Brain microvascular endothelial cell (primary cell): ENCODE measurements at regions not wholly inside any gene's neighbourhood (a gene's known extent, or its start where the extent isn't known, plus 50 kb on each side); places are given as distances from the start of the nearest gene placed in this dataset.
A peak's percentile ranks its signal among the peaks of the same experiment; 100 is the strongest.

Source experiments
- DNase-seq: peaks from one replicate; pipeline ENCODE4 v3.0.0-alpha.2; 2020
- H3K27ac ChIP-seq: fragments of 250-450 bp; sonication (Bioruptor Pico); 2 replicates; pipeline ENCODE4 v1.5.1; 2020; ENCODE audit warnings: mild to moderate bottlenecking, moderate library complexity
- H3K27me3 ChIP-seq: fragments of 250-450 bp; sonication (Bioruptor Pico); replicated peaks from 2 replicates; pipeline ENCODE4 v1.5.1; 2020; ENCODE audit warnings: mild to moderate bottlenecking
- H3K36me3 ChIP-seq: fragments of 250-450 bp; sonication (Bioruptor Pico); replicated peaks from 2 replicates; pipeline ENCODE4 v1.5.1; 2020; ENCODE audit warnings: mild to moderate bottlenecking
- H3K4me3 ChIP-seq: 2 replicates; pipeline ENCODE4 v1.5.1; 2011; ENCODE audit warnings: low read depth, mild to moderate bottlenecking, control low read depth, low read length, moderate library complexity
- CTCF ChIP-seq: IDR thresholded peaks from 2 replicates; pipeline ENCODE4 v1.5.1; 2011; ENCODE audit warnings: low read depth, mild to moderate bottlenecking, moderate library complexity, low read length, control low read depth, inconsistent platforms; ENCODE audit errors: missing control alignments
- in situ Hi-C: cut with HindIII; loops from 2 replicates; pipeline ENCODE4 v1.10.0; 2017; ENCODE audit warnings: low sequenced_read_pairs, low pct_ligation_motif_present

DNA sequence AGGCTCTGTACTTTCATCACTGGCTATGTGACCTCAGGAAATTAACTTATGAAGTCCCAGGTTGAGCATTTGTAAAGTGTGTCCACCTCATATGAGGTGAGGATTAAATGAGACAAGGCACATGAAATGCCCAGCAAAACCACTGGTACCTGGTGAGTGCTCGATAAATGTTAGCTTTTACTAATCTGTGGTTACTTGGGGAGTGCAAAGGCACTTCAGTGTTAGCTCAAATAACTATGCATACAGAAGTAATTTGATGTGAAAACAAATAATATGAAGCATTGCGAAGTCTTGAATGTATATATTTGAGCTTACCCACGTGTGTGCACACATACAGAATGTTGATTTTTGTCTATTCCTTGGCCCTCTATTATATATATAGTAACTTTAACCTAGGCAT lies 186.3 kb upstream of the TLL1 start:
- no peak for TF ChIP-seq CTCF

DNA sequence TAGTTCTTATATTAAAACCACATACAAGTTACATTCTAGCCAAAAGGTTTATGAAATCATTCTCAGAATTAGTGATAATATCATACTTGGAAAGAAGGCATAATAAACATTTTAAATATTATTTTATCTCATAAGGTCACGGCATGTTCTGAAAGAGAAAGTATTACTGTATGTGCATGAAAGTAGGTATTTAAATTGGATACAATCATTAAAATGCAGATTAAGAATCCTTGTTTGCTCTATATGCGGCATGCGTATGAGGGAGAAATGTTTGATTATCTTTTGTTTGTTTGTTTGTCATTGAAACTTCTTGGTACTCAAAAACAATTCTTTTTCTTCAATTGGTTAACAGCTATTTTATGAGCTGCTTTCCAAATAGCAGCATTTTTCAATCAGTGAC lies 183.9 kb upstream of the TLL1 start:
- in situ Hi-C loops: no loop called here
- no peak for TF ChIP-seq CTCF
- no peak for DNase-seq
- H3K4me3 ChIP-seq: no peak overlapping the region
- H3K36me3 ChIP-seq: no peaks in the 10 kb centered on the region
- H3K27me3 ChIP-seq: no peaks in the 10 kb centered on the region
- H3K27ac ChIP-seq: no peak overlapping the region

More for the DNA sequence above, 186.3 kb upstream of the TLL1 start:
- no peaks in the 10 kb centered on the region for H3K27me3 ChIP-seq
- no peak overlapping the region for H3K27ac ChIP-seq
- DNase-seq: no peak
- no peaks in the 10 kb centered on the region for H3K36me3 ChIP-seq
- in situ Hi-C loops: no loop called here
- no peak overlapping the region for H3K4me3 ChIP-seq

DNA sequence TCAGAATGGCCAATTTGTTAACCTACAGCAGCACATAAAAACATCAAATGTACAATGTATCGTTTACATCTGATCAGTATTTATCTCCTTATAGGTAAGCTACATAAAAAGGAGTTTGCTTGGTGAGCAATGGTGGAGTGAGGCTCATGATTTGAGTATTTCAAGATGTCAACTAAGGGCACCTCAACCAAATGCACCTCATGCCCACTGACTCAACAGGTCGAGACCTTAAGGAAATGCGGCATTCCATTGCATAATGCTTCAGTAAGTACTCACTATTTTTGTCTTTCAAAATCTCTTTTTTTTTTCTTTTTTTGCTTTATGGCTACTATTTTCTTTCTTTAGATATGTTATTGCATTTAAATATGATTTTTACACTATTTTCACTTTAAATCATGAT lies 181.0 kb upstream of the TLL1 start:
- Histone ChIP-seq H3K27me3 (no peaks in the 10 kb centered on the region), H3K36me3 (no peaks in the 10 kb centered on the region), H3K27ac (no peak overlapping the region), H3K4me3 (no peak overlapping the region)
- no peak for TF ChIP-seq CTCF
- in situ Hi-C loops: no loop called here
- no peak for DNase-seq

DNA sequence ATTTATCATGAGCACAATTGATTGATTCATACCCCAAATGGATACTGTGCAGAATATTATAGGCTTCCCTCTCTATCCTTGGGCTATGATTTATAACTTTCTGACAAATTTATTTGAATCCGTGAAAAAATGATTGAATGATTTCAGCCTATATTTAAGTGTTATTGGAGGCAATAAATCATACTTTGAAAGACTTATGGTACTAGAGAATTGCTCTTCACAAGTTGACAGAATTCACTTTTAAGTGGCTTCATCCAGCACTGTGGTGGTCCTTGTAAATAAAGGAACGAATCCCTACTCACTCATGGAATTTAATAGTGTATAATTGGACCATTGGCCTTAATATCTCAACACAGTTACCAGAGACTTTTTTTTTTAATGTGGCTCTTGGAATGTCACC lies 174.8 kb upstream of the TLL1 start:
- in situ Hi-C loops: no loop called here
- Histone ChIP-seq H3K27me3 (no peaks in the 10 kb centered on the region), H3K27ac (no peak overlapping the region), H3K4me3 (no peak overlapping the region), H3K36me3 (no peaks in the 10 kb centered on the region)
- TF ChIP-seq CTCF: no peak
- no peak for DNase-seq

DNA sequence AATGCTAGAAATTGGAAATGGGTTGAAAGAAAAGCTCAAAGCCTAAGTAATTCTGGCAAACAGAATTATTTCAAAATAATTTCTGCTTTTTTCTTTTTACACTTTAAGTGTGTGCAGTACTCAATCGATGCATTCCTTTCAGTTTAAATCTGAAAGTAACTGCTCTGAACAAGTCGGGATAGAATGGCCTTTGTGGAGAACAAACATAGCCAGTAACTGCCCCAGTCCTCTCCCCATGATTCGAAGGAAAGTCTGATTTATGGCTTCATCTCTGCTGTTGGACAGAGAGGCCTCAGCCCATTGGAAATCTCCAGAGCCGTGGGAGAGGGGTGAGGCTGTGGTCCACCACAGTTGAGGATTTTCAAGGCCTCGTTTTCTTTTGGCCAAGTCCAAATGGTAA lies 174.0 kb upstream of the TLL1 start:
- no peak overlapping the region for H3K27ac ChIP-seq
- DNase-seq: no peak
- in situ Hi-C loops: no loop called here
- TF ChIP-seq CTCF: no peak
- H3K4me3 ChIP-seq: no peak overlapping the region
- H3K36me3 ChIP-seq: no peaks in the 10 kb centered on the region
- no peaks in the 10 kb centered on the region for H3K27me3 ChIP-seq

GRCh38 chr4:165700855-165701254 lies 172.2 kb upstream of the TLL1 start:
- in situ Hi-C loops: no loop called here
- H3K27me3 ChIP-seq: no peaks in the 10 kb centered on the region
- peak; percentile 58 for TF ChIP-seq CTCF
- no peaks in the 10 kb centered on the region for H3K36me3 ChIP-seq
- DNase-seq: no peak
- no peak overlapping the region for H3K27ac ChIP-seq
- H3K4me3 ChIP-seq: no peak overlapping the region
